Bronchial epithelial cell (primary cell): ENCODE measurements at regions not wholly inside any gene's neighbourhood (a gene's known extent, or its start where the extent isn't known, plus 50 kb on each side); places are given as distances from the start of the nearest gene placed in this dataset.

Experiments
- DNase-seq: peaks from one replicate; pipeline ENCODE4 v3.0.0-alpha.2; 2010; ENCODE audit warnings: low read depth
- FAIRE-seq: peaks from 2 replicates; lab custom pipeline; 2011; peaks lifted over from hg19 to GRCh38; lab: Jason Lieb, UNC
- H3K27me3 ChIP-seq: 2 replicates; pipeline ENCODE4 v1.5.1; 2011; ENCODE audit warnings: low read length; ENCODE audit not compliant: control insufficient read depth, insufficient read depth
- H3K36me3 ChIP-seq: 2 replicates; pipeline ENCODE4 v1.5.1; 2011; ENCODE audit warnings: low read length; ENCODE audit not compliant: control insufficient read depth, insufficient read depth
- H3K4me3 ChIP-seq: 2 replicates; pipeline ENCODE4 v1.5.1; 2011; ENCODE audit warnings: mild to moderate bottlenecking, low read depth, low read length, control low read depth
- CTCF ChIP-seq: IDR thresholded peaks from 2 replicates; pipeline ENCODE4 v1.5.1; 2011; ENCODE audit warnings: mild to moderate bottlenecking, moderate library complexity, low read length, control low read depth, inconsistent platforms; ENCODE audit not compliant: insufficient read depth, severe bottlenecking

- H3K27me3 ChIP-seq, result no peaks in the 10 kb centered on the region
- FAIRE-seq (no peak), DNase-seq (no peak)
- H3K4me3 ChIP-seq, result no peak overlapping the region
- no peaks in the 10 kb centered on the region for H3K36me3 ChIP-seq
- TF ChIP-seq CTCF, result no peak
Observed at GRCh38 chr9:14467675-14468374, 153.9 kb upstream of the NFIB start.

- H3K27me3 ChIP-seq, result no peaks in the 10 kb centered on the region
- TF ChIP-seq CTCF, result no peak
- DNase-seq (no peak), FAIRE-seq (no peak)
- no peak overlapping the region for H3K4me3 ChIP-seq
- no peaks in the 10 kb centered on the region for H3K36me3 ChIP-seq
Observed at GRCh38 chr9:14466828-14467227, 152.9 kb upstream of the NFIB start.

- no peaks in the 10 kb centered on the region for H3K27me3 ChIP-seq
- DNase-seq (no peak), FAIRE-seq (no peak)
- H3K36me3 ChIP-seq, result no peaks in the 10 kb centered on the region
- TF ChIP-seq CTCF, result no peak
- H3K4me3 ChIP-seq, result no peak overlapping the region
Observed at GRCh38 chr9:14466429-14466818, 152.5 kb upstream of the NFIB start.

GRCh38 chr9:14462950-14463349 lies 149.0 kb upstream of the NFIB start:
- FAIRE-seq (no peak), DNase-seq (no peak)
- TF ChIP-seq CTCF, result no peak
- Histone ChIP-seq H3K4me3 (no peak overlapping the region), H3K27me3 (no peaks in the 10 kb centered on the region), H3K36me3 (no peaks in the 10 kb centered on the region)

- FAIRE-seq, result no peak
- DNase-seq, result peak; percentile 21
- H3K36me3 ChIP-seq, result no peaks in the 10 kb centered on the region
- H3K27me3 ChIP-seq, result no peaks in the 10 kb centered on the region
- no peak for TF ChIP-seq CTCF
- H3K4me3 ChIP-seq, result no peak overlapping the region
Observed at GRCh38 chr9:14455243-14455642, 141.3 kb upstream of the NFIB start.

- Histone ChIP-seq H3K36me3 (no peaks in the 10 kb centered on the region), H3K4me3 (no peak overlapping the region), H3K27me3 (peaks cover 1% of the 10 kb centered on the region)
- TF ChIP-seq CTCF, result no peak
- FAIRE-seq (no peak), DNase-seq (no peak)
Observed at GRCh38 chr9:14453286-14453685, 139.3 kb upstream of the NFIB start.
